Heart right ventricle (tissue), 16 donors: ENCODE measurements at regions not wholly inside any gene's neighbourhood (a gene's known extent, or its start where the extent isn't known, plus 50 kb on each side); places are given as distances from the start of the nearest gene placed in this dataset.

Experiments
- ATAC-seq, 8 donors: fragments of 200-7000 bp; cut with Tn5 transposase; one replicate each; pipeline ENCODE4 v1.9.1; 2020; ENCODE audit warnings: mild to moderate bottlenecking in 8 of 8, moderate library complexity in 8 of 8, moderate number of reproducible peaks in 1 of 8
- DNase-seq, 2 donors: peaks; one replicate each; pipeline ENCODE4 v3.0.0-alpha.2; 2020
- H3K27ac ChIP-seq, 10 donors: fragments of 200-600 bp; sonication (generic) in 2 of 10; one replicate each; pipeline versions ENCODE4 v1.5.0 to v1.8.0; 2020 to 2022; ENCODE audit warnings: mild to moderate bottlenecking in 3 of 10
- H3K27me3 ChIP-seq, 7 donors: fragments of 200-600 bp; one replicate each; pipeline ENCODE4 v1.8.0; 2021 to 2022; ENCODE audit warnings: mild to moderate bottlenecking in 2 of 7
- H3K36me3 ChIP-seq, 9 donors: fragments of 200-600 bp; sonication (generic) in 1 of 9; one replicate each; pipeline versions ENCODE4 v1.5.0 to v1.8.0; 2020 to 2022; ENCODE audit warnings: mild to moderate bottlenecking in 2 of 9
- H3K4me1 ChIP-seq, 9 donors: fragments of 200-600 bp; sonication (generic) in 1 of 9; one replicate each; pipeline versions ENCODE4 v1.5.0 to v1.8.0; 2020 to 2022; ENCODE audit warnings: mild to moderate bottlenecking in 4 of 9
- H3K4me3 ChIP-seq, 10 donors: fragments of 200-600 bp; sonication (generic) in 2 of 10; one replicate each; pipeline versions ENCODE4 v1.5.0 to v1.8.0; 2020 to 2022; ENCODE audit warnings: mild to moderate bottlenecking in 7 of 10, moderate library complexity in 2 of 10
- H3K9me3 ChIP-seq, 11 donors: fragments of 200-600 bp in 10 of 11; sonication (generic) in 2 of 11; one replicate each; pipeline versions ENCODE4 v1.5.0 to v1.8.0; 2013 to 2022; ENCODE audit warnings: mild to moderate bottlenecking in 2 of 11, control low read depth in 1 of 11, moderate library complexity in 1 of 11
- WGBS, 2 donors: extraction: QIAGEN DNeasy Blood & Tissue Kit; methylation state at CpG; one replicate each; pipeline ENCODE4 v1.1.7; 2013; ENCODE audit warnings: inconsistent platforms in 1 of 2; 5-methylcytosine and 5-hydroxymethylcytosine counted together
- intact Hi-C, 10 donors: fragments of 100-400 bp; cut with DNase I; formaldehyde crosslinking; loops; one replicate each; pipeline versions ENCODE4 v1.11.1 to v1.14.2; 2022
- TF ChIP-seq, protein P1 (sequence below), 9 donors: fragments of 200-600 bp; sonication (generic) in 2 of 9; IDR thresholded peaks; one replicate each; pipeline versions ENCODE4 v1.5.0 to v1.8.0; 2021 to 2022; ENCODE audit warnings: antibody characterized with exemption in 9 of 9, mild to moderate bottlenecking in 5 of 9, moderate library complexity in 1 of 9
- donor health status: Arrhythmogenic right ventricular cardiomyopathy.
- donor health status: ischemic (EF 13 %, LVEDD 7.1; RV severe dilation, severe dysfunction).
- donor health status: healthy with polysubstance abuse.
- donor health status: DM: no; HTN: yes; CAD: no.
- donor health status: DM: no; HTN: no; CAD: no.
- donor health status: ischemic (EF 25% LVEDD 6.9; RV normal size, moderate dysfunction).
- donor health status: ischemic (EF 25% LVEDD 5.7; RV mildly dilated, moderate dysfunction).
- donor health status: healthy.
- donor health status: DM: yes; HTN: yes; CAD: no.
- donor health status: Ischemic cardiomyopathy.
- donor health status: ischemic (EF 35%, LVEDD 5.7; RV mildly dilated, moderate dysfunction).
- donor health status: nonischemic (EF 11% LVEDD 7.7; RV severe dilation, severe dysfunction).
- donor health status: DM: yes; HTN: yes; CAD: no.
- donor health status: PGD.
- donor health status: ischemic (EF 29% LVEDD 5.4; RV normal size, mild dysfunction).
- donor health status: nonischemic (EF 23%, LVEDD 6.1; RV moderate dilation, normal function).

- no peak overlapping the region for H3K4me3 ChIP-seq
- DNase-seq (no peak), ATAC-seq (no peak)
- H3K27ac ChIP-seq, result no peak overlapping the region
- no peaks in the 10 kb centered on the region for H3K27me3 ChIP-seq
- 64 to 71% methylated on average over 1 of the region's 1 CpG for WGBS, 2 donors
- peaks cover 0 to 35% (median 16%) of the 10 kb centered on the region in 11 donors for H3K9me3 ChIP-seq
- intact Hi-C loops, result no loop called here
- TF ChIP-seq, protein P1, sequence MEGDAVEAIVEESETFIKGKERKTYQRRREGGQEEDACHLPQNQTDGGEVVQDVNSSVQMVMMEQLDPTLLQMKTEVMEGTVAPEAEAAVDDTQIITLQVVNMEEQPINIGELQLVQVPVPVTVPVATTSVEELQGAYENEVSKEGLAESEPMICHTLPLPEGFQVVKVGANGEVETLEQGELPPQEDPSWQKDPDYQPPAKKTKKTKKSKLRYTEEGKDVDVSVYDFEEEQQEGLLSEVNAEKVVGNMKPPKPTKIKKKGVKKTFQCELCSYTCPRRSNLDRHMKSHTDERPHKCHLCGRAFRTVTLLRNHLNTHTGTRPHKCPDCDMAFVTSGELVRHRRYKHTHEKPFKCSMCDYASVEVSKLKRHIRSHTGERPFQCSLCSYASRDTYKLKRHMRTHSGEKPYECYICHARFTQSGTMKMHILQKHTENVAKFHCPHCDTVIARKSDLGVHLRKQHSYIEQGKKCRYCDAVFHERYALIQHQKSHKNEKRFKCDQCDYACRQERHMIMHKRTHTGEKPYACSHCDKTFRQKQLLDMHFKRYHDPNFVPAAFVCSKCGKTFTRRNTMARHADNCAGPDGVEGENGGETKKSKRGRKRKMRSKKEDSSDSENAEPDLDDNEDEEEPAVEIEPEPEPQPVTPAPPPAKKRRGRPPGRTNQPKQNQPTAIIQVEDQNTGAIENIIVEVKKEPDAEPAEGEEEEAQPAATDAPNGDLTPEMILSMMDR (IDR thresholded peaks at IDR 0.05), result no peak
- peaks cover 0 to 23% (median 8%) of the 10 kb centered on the region in 9 donors for H3K4me1 ChIP-seq
- no peaks in the 10 kb centered on the region for H3K36me3 ChIP-seq
These were observed 81.3 kb upstream of the ITGA6 start for GRCh38 chr2:172345956-172346555.

GRCh38 chr2:172348555-172349288, 78.7 kb upstream of the ITGA6 start:
- intact Hi-C loops, result no loop called here
- no peak overlapping the region for H3K4me3 ChIP-seq
- H3K27me3 ChIP-seq, result no peaks in the 10 kb centered on the region
- TF ChIP-seq, protein P1 (IDR thresholded peaks at IDR 0.05), result no peak
- no peaks in the 10 kb centered on the region for H3K36me3 ChIP-seq
- peaks cover 0 to 15% (median 0%) of the 10 kb centered on the region in 9 donors for H3K4me1 ChIP-seq
- no peak for DNase-seq
- peaks cover 0 to 35% (median 16%) of the 10 kb centered on the region in 11 donors for H3K9me3 ChIP-seq
- H3K27ac ChIP-seq, result no peak overlapping the region
- WGBS, 2 donors, result 81 to 86% methylated on average over 4 of the region's 4 CpGs
- ATAC-seq, result no peak

- TF ChIP-seq, protein P1 (IDR thresholded peaks at IDR 0.05), result peak in 3 of 9 donors; percentile 18 to 35 (median 27)
- Histone ChIP-seq H3K27ac (peak overlapping the region; percentile 46 to 88 (median 73)), H3K4me1 (peaks cover 0 to 15% (median 0%) of the 10 kb centered on the region in 9 donors), H3K36me3 (no peaks in the 10 kb centered on the region), H3K9me3 (peaks cover 0 to 18% (median 7%) of the 10 kb centered on the region in 11 donors), H3K27me3 (no peaks in the 10 kb centered on the region), H3K4me3 (no peak overlapping the region)
- WGBS, 2 donors, result 51 to 61% methylated on average over 9 of the region's 9 CpGs
- ATAC-seq, result peak; percentile 92 to 100 (median 98)
- DNase-seq, result peak; percentile 73 to 84
- intact Hi-C loops, result loop anchor here in 1 of 10 donors (10.0 kb wide), 1 partner anchor 114 kb away; no protein-coding TSS in a partner anchor
These were observed 76.4 kb upstream of the ITGA6 start for GRCh38 chr2:172350839-172351479.

DNA sequence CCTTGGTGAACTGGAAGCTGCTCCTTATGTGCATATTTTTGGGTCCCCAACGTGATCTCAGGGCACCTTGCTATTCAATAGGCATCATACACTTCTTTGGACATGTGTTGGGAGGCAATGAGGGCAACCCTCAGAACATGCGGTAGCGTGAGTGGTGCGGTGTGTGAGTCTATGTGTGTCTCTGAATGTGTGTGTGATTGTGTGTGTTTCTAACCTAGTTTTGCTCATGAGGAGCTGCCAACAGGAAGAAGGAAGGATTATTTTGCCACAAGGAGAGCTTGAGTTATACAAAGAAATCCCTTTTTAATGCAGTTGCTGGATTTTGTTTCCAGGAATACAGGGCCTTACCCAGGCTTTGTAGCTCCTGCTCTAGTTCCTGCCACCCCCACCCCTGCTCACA, 75.8 kb upstream of the ITGA6 start:
- intact Hi-C loops, result loop anchor here in 1 of 10 donors (10.0 kb wide), 1 partner anchor 113 kb away; no protein-coding TSS in a partner anchor

More for the DNA sequence above, 75.8 kb upstream of the ITGA6 start:
- peaks cover 0 to 14% (median 7%) of the 10 kb centered on the region in 11 donors for H3K9me3 ChIP-seq
- peak in 4 of 8 donors; percentile 12 to 42 (median 23) for ATAC-seq
- no peaks in the 10 kb centered on the region for H3K36me3 ChIP-seq
- no peak overlapping the region for H3K4me3 ChIP-seq
- no peak for DNase-seq
- TF ChIP-seq, protein P1 (IDR thresholded peaks at IDR 0.05), result no peak
- 85 to 88% methylated on average over 4 of the region's 4 CpGs for WGBS, 2 donors
- no peaks in the 10 kb centered on the region for H3K27me3 ChIP-seq
- peak overlapping the region; percentile 41 to 88 (median 73) for H3K27ac ChIP-seq
- H3K4me1 ChIP-seq, result peaks cover 0 to 20% (median 2%) of the 10 kb centered on the region in 9 donors
